ENCODE measurements at regions not wholly inside any gene's neighbourhood (a gene's known extent, or its start where the extent isn't known, plus 50 kb on each side); places are given as distances from the start of the nearest gene placed in this dataset.

DNA sequence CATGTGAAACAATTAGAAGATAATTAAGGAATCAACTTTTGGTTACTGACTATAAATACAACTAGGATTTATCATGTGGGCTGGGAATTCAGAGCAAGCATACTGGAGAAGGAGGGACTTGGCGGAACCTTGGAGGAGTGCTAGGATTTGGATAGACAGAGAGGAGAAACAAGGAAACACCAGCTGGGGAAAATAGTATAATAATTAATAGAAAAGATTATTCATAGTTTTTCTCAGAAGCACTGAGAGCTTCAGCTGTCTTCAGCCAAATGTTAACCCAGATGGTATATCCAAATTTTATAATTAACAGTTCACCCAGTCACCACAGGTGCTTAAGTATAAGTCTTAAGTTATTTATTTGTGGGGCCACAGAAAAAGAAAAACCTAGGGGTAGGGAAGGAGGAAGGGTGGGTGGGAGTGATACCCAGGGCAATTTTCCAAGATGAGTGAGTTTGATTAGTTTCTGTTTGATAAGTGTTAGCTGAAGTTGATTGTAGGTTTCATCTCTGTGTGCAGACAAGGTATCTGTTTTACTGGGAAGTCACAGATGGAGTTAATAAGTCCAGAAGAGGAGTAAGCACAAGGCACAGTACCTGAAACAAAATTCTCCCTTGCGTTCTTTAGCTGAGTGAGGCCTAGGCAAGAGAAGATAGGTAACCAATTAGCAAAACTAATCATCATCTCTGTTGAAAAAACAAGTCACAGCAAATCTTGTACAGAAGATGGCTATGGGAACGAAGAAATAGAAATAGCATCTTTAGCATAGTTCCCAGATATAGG, 175.5 kb downstream of the TFAP2B start:
- H3K27ac Mint-ChIP-seq: no peak overlapping the region
- H3K27me3 Mint-ChIP-seq: peaks cover 5% of the 10 kb centered on the region
- TF ChIP-seq, protein P1, sequence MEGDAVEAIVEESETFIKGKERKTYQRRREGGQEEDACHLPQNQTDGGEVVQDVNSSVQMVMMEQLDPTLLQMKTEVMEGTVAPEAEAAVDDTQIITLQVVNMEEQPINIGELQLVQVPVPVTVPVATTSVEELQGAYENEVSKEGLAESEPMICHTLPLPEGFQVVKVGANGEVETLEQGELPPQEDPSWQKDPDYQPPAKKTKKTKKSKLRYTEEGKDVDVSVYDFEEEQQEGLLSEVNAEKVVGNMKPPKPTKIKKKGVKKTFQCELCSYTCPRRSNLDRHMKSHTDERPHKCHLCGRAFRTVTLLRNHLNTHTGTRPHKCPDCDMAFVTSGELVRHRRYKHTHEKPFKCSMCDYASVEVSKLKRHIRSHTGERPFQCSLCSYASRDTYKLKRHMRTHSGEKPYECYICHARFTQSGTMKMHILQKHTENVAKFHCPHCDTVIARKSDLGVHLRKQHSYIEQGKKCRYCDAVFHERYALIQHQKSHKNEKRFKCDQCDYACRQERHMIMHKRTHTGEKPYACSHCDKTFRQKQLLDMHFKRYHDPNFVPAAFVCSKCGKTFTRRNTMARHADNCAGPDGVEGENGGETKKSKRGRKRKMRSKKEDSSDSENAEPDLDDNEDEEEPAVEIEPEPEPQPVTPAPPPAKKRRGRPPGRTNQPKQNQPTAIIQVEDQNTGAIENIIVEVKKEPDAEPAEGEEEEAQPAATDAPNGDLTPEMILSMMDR (IDR thresholded peaks at IDR 0.05; ENCODE audit: unreplicated experiment): no peak
- H3K4me3 Mint-ChIP-seq (ENCODE audit: low read depth): no peak overlapping the region
- H3K9me3 Mint-ChIP-seq (ENCODE audit: low read depth): no peaks in the 10 kb centered on the region
- no peak for DNase-seq (ENCODE audit: low spot score, unreplicated experiment)
- no peaks in the 10 kb centered on the region for H3K4me1 Mint-ChIP-seq (ENCODE audit: low read depth)
- H3K36me3 Mint-ChIP-seq (ENCODE audit: insufficient read depth): no peaks in the 10 kb centered on the region

DNA sequence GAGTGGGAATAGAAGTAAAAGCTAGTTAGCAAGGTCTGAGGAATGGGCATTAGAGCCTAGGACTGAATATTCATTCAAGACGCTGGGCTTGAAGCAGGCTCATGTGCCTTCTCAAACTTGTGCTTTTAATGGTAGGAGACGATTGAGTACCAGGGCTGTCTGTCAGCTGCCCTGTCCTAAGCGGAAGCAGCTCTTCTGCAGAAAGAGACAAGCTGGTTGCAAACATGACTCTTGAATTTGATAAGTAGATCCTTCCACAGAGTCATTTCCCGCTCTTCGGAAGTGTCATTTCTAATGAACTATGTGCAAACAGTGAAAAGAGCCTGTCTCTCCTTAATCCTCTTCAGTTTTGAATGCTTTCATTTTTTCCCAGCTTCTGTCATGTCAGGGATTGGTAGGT, 176.4 kb downstream of the TFAP2B start:
- no peak overlapping the region for H3K27ac Mint-ChIP-seq
- DNase-seq (ENCODE audit: low spot score, unreplicated experiment): no peak
- peaks cover 2% of the 10 kb centered on the region for H3K9me3 Mint-ChIP-seq (ENCODE audit: low read depth)
- no peak overlapping the region for H3K4me3 Mint-ChIP-seq (ENCODE audit: low read depth)
- TF ChIP-seq, protein P1 (IDR thresholded peaks at IDR 0.05; ENCODE audit: unreplicated experiment): no peak
- H3K36me3 Mint-ChIP-seq (ENCODE audit: insufficient read depth): no peaks in the 10 kb centered on the region
- H3K27me3 Mint-ChIP-seq: peaks cover 5% of the 10 kb centered on the region
- no peaks in the 10 kb centered on the region for H3K4me1 Mint-ChIP-seq (ENCODE audit: low read depth)

DNA sequence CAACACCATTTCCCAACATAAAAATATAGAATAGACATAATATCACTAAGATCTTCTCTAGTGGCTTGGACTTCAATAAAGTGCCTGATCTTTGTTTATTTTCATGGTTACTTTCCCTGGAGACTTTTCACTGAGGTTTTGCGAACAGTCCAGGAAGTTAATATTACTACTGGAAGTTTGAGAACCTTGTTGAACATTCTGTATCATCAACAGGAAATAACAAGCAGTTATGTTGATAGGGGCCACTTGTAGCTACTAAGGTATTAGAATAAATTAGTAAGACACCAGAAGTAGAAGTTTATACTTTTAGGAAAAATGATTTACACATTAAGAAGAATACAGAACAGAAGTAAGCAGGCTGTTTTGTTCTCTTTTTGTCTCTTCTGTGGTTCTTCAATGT, 180.2 kb downstream of the TFAP2B start:
- TF ChIP-seq, protein P1 (IDR thresholded peaks at IDR 0.05; ENCODE audit: unreplicated experiment): no peak
- Mint-ChIP-seq H3K27ac (no peak overlapping the region), H3K27me3 (peaks cover 5% of the 10 kb centered on the region), H3K9me3 (ENCODE audit: low read depth) (peaks cover 4% of the 10 kb centered on the region), H3K4me3 (ENCODE audit: low read depth) (no peak overlapping the region), H3K4me1 (ENCODE audit: low read depth) (peaks cover 16% of the 10 kb centered on the region), H3K36me3 (ENCODE audit: insufficient read depth) (no peaks in the 10 kb centered on the region)
- no peak for DNase-seq (ENCODE audit: low spot score, unreplicated experiment)

DNA sequence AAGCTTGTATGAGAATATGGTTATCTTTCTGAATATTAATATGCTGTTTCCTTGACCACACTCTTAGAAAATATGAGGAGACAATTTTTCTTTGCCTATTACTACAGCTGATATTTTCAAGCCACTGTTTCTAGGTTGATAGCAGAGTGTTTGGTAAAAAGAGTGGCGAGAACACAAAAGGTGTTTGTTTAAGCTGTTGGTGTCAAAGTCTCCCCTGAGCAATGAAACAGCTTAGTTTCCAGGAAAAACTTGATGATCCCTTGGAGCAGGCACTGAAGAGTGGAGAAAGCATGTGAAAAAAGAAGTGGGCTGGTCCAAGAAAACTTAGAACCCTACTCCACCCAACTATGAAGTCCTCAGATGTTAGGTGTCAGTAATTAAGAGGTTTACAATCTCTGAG, 182.7 kb downstream of the TFAP2B start:
- Mint-ChIP-seq H3K4me1 (ENCODE audit: low read depth) (peaks cover 16% of the 10 kb centered on the region), H3K27ac (no peak overlapping the region)

DNA sequence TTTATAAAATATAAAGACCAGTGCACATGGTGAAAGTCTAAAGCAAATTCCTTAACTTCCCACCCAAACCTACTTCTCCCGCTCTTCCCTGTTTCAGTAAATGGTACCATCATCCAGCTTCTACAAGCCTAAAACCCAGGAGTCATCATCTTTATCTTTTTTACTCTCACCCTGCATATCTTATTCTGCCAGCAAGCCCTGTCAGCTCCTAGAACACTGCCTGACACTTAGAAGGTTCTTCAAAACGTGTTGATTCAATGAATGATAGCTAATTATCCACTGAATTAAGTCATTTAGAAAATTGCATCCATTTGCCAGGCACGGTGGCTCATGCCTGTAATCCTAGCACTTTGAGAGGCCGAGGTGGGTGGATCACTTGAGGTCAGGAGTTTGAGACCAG, 185.7 kb downstream of the TFAP2B start:
- H3K27me3 Mint-ChIP-seq: no peaks in the 10 kb centered on the region
- no peak for DNase-seq (ENCODE audit: low spot score, unreplicated experiment)
- H3K27ac Mint-ChIP-seq: no peak overlapping the region
- H3K4me1 Mint-ChIP-seq (ENCODE audit: low read depth): peaks cover 16% of the 10 kb centered on the region
- no peak overlapping the region for H3K4me3 Mint-ChIP-seq (ENCODE audit: low read depth)
- H3K36me3 Mint-ChIP-seq (ENCODE audit: insufficient read depth): no peaks in the 10 kb centered on the region
- peaks cover 7% of the 10 kb centered on the region for H3K9me3 Mint-ChIP-seq (ENCODE audit: low read depth)
- TF ChIP-seq, protein P1 (IDR thresholded peaks at IDR 0.05; ENCODE audit: unreplicated experiment): no peak

More for the DNA sequence above, 182.7 kb downstream of the TFAP2B start:
- H3K9me3 Mint-ChIP-seq (ENCODE audit: low read depth): peaks cover 4% of the 10 kb centered on the region
- H3K36me3 Mint-ChIP-seq (ENCODE audit: insufficient read depth): no peaks in the 10 kb centered on the region
- no peak overlapping the region for H3K4me3 Mint-ChIP-seq (ENCODE audit: low read depth)
- peaks cover 5% of the 10 kb centered on the region for H3K27me3 Mint-ChIP-seq
- DNase-seq (ENCODE audit: low spot score, unreplicated experiment): no peak
- TF ChIP-seq, protein P1 (IDR thresholded peaks at IDR 0.05; ENCODE audit: unreplicated experiment): no peak
